Left colon (tissue), 2 donors: ENCODE measurements at regions not wholly inside any gene's neighbourhood (a gene's known extent, or its start where the extent isn't known, plus 50 kb on each side); places are given as distances from the start of the nearest gene placed in this dataset.
"Not testable (repeated sequence)": the region's sequence is repeated elsewhere in the genome, so short reads cannot be mapped to it uniquely, and the experiment has no call there.

Experiments used
- ATAC-seq: fragments of 200-7000 bp; cut with Tn5 transposase; one replicate; pipeline ENCODE4 v1.9.1; 2020; ENCODE audit warnings: mild to moderate bottlenecking, moderate library complexity
- DNase-seq, 2 donors: peaks; one replicate each; pipeline ENCODE4 v3.0.0-alpha.2; 2020
- intact Hi-C, 2 donors: fragments of 100-400 bp; cut with DNase I in 1 of 2; cut with micrococcal nuclease in 1 of 2; formaldehyde crosslinking; loops; one replicate each; pipeline versions ENCODE4 v1.11.2 to v1.14.0; 2022; cut with DNase I, micrococcal nuclease
- donor health status: DM: no; HTN: no; CAD: no.
- donor health status: DM: yes; HTN: yes; CAD: no.

- intact Hi-C loops, DNase-seq, ATAC-seq: not testable (repeated sequence)
These were observed 390.6 kb downstream of the PRIM2 start for GRCh38 chr6:57708061-57708460.

GRCh38 chr6:57722546-57722945 lies 405.1 kb downstream of the PRIM2 start:
- intact Hi-C loops, DNase-seq, ATAC-seq: not testable (repeated sequence)

- DNase-seq, intact Hi-C loops, ATAC-seq: not testable (repeated sequence)
These were observed 406.5 kb downstream of the PRIM2 start for GRCh38 chr6:57723815-57724401.

GRCh38 chr6:57729407-57729806 lies 412.0 kb downstream of the PRIM2 start:
- DNase-seq, intact Hi-C loops, ATAC-seq: not testable (repeated sequence)

GRCh38 chr6:57730726-57731125 lies 413.3 kb downstream of the PRIM2 start:
- ATAC-seq, DNase-seq, intact Hi-C loops: not testable (repeated sequence)

GRCh38 chr6:57747716-57748115 lies 430.3 kb downstream of the PRIM2 start:
- intact Hi-C loops, ATAC-seq, DNase-seq: not testable (repeated sequence)

GRCh38 chr6:57759850-57760249 lies 442.4 kb downstream of the PRIM2 start:
- ATAC-seq, DNase-seq, intact Hi-C loops: not testable (repeated sequence)

GRCh38 chr6:57792720-57793397 lies 475.4 kb downstream of the PRIM2 start:
- DNase-seq, ATAC-seq, intact Hi-C loops: not testable (repeated sequence)

- DNase-seq, result not testable (repeated sequence)
These were observed 475.9 kb downstream of the PRIM2 start for GRCh38 chr6:57793398-57793762.

GRCh38 chr6:57799703-57800479 lies 482.5 kb downstream of the PRIM2 start:
- intact Hi-C loops, DNase-seq, ATAC-seq: not testable (repeated sequence)

More at GRCh38 chr6:57793398-57793762, 475.9 kb downstream of the PRIM2 start:
- ATAC-seq, intact Hi-C loops: not testable (repeated sequence)

- DNase-seq, ATAC-seq, intact Hi-C loops: not testable (repeated sequence)
These were observed 491.2 kb downstream of the PRIM2 start for GRCh38 chr6:57808581-57808980.

GRCh38 chr6:57809454-57809853 lies 492.0 kb downstream of the PRIM2 start:
- ATAC-seq, intact Hi-C loops, DNase-seq: not testable (repeated sequence)

GRCh38 chr6:57813271-57814075 lies 496.0 kb downstream of the PRIM2 start:
- intact Hi-C loops, ATAC-seq: not testable (repeated sequence)

GRCh38 chr6:57815826-57816225 lies 498.4 kb downstream of the PRIM2 start:
- ATAC-seq, intact Hi-C loops: not testable (repeated sequence)

More at GRCh38 chr6:57813271-57814075, 496.0 kb downstream of the PRIM2 start:
- not testable (repeated sequence) for DNase-seq

GRCh38 chr6:57821325-57821724 lies 503.9 kb downstream of the PRIM2 start:
- intact Hi-C loops, DNase-seq, ATAC-seq: not testable (repeated sequence)

More at GRCh38 chr6:57815826-57816225, 498.4 kb downstream of the PRIM2 start:
- DNase-seq, result not testable (repeated sequence)

- DNase-seq, intact Hi-C loops, ATAC-seq: not testable (repeated sequence)
These were observed 505.0 kb downstream of the PRIM2 start for GRCh38 chr6:57822448-57822847.

GRCh38 chr6:57822896-57823358 lies 505.5 kb downstream of the PRIM2 start:
- no peak for ATAC-seq
- no peak for DNase-seq
- intact Hi-C loops, result no loop called here

- DNase-seq, ATAC-seq, intact Hi-C loops: not testable (repeated sequence)
These were observed 520.3 kb downstream of the PRIM2 start for GRCh38 chr6:57837622-57838209.
